Activated CD4-positive, alpha-beta T cell treated with anti-CD3 and anti-CD28 coated beads for 1 hour (primary cell): ENCODE measurements at regions not wholly inside any gene's neighbourhood (a gene's known extent, or its start where the extent isn't known, plus 50 kb on each side); places are given as distances from the start of the nearest gene placed in this dataset.
"Not testable (repeated sequence)": the region's sequence is repeated elsewhere in the genome, so short reads cannot be mapped to it uniquely, and the experiment has no call there.

Experiments used
- DNase-seq: peaks from one replicate; pipeline ENCODE4 v3.0.0-alpha.2; 2020

DNA sequence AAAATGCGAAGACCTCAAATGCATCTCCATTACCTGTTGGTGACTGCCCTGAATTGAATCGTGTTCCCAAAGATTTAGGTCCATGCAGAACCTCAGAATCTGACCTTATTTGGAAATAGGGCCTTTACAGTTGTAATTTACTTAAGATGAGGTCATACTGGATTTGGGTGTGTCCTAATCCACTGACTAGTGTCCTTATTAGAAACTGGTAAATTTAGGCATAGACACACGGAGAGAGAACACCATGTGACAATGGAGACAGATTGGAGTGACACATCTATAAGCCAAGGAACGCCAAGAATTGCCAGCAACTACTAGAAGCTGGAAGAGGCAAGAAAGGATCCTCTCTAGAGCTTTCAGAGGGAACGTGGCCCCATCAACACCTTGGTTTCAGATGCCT lies 203.1 kb downstream of the SMAD2 start:
- DNase-seq, result no peak

DNA sequence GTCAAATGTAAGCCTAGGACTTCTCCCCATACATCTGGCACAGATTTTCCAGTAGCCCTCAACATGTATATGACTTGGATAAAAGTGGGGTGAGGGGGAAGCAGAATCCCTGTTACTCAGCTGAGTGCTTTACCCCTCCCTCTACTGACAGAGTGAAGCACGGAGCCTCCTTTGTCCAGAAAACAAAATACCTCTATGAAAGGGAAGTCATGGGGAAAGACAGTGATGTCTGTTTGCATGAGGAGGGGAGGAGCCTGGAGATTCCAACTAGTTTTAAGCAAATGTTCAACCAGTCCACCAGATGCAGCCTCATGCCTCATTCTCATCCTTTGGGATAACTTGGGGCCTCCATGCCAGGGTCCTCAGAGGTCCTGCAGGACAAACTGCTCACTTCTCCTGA lies 203.9 kb downstream of the SMAD2 start:
- no peak for DNase-seq

DNA sequence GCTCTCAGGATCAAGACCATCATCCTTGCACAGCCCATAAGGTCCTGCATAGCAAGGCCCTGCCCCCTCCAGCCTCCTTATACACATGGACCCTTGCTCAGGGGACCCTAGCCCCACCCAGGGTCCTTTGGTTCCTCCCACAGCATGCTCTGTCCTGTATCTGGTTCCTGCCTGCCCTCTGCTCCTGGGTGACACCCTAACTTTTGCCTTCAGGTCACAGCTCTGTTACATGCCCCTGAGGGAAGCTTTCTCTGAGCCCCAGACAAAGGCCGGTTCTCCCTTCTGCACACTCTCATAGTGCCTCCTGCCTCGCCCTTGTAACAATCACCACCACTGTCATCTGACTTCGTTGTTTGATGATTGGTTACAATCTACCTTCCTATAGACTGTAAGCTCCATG lies 204.8 kb downstream of the SMAD2 start:
- DNase-seq, result no peak

DNA sequence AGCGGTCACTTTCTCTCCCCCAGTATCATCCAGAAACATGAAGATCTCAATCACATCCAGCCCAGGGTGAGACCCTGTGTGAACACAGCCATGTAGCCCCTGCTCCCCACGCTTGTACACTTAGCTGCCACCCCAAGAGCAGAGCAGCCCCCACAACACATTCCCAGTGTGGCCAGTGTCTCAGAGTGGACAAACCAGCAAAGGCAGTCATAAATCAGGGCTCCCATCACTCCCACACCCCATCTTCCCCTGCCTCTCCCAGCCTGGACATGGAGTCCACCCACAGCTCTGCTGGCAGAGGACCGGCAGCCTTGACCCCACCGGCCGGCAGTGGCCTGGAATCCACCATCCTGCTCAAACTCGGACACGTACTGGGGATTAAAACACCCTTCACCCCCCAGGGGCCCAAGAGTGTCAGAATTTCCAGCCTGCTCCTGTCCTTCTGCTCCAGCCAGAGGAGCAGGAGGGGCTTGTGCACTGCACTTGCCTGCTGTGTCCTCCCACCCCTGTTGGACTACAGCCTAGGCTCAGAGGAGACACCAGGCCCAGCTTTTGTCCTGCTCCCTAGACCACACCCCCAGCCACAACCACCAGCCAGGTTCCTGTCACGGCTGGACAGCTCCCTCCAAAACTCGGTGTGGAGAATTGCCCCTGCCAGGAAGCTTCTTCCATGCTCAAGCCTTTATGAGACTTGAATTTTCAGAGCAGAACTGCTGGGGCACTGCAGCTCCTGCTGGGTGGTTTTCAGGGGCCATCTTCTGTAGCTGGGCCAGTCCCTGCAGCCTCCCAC lies 206.1 kb downstream of the SMAD2 start:
- DNase-seq, result no peak

DNA sequence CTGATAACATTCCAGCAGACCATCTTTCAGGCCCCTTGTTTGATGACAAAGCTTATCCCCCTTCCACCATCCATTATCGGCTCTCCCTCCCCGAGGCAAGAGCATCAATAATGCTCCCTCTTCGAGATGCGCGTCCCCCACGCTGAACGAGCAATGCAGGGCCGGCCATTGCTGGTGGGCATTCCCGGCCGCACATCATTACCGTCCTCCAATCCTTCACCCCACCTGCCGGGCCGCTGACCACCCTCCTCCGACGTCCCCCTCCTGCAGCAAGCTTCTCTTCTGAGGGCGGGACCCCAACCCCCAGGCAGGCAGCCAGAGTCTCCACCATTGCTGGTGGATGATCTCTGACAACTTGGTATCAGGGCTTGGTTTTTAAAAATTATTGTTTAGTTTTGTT lies 208.6 kb downstream of the SMAD2 start:
- DNase-seq, result no peak

DNA sequence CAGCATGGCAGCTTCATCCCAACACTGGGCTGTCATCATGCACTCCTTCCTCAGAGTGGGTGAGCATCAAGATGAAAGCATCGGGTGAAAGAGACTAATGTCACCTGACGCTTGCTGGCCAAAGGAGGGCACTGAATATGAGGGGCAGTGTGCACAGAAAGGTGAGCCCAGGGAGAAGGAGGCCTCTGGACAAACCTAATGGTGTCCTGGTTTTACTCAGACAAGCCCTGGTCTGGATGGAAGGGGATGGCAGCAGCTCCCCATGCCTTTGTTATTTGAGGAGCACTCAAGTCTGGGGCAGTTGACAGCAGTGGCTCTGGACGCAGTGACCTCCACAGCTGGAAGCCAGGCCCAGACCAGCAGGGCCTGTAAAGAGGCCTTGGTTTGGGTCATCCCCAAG lies 209.7 kb downstream of the SMAD2 start:
- no peak for DNase-seq

DNA sequence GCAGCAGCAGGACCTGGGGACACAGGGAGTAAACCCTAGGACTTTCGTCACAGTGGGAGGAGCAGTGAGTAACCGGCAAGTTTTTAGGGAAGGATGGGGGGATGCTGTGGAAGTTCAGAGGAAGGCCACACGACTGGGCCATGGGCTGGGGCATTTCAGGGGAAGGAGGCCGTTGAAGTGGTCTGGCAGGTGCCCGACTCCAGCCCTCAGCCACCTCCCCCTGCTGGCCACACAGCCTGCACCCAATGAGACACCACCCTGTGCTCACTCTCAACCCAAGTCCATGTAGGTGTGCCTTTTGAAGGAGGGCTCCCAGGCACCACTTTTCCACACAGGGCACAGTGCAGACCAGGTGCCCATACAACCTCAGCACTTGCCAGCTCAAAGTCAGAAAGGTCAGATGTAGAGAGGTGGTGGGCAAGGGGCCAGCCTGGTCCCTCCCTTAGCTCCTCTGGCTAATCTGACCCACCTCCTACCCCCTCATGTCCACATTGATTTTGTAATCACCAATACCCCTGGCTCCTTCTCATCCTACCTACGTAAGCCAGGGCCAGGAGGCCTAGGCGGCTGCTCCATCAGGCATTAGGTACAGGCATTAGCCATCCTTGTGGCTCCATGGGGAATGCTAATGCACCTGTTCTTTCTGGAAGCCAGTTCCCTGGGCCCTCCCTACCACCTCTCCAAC lies 211.2 kb downstream of the SMAD2 start:
- DNase-seq, result no peak

DNA sequence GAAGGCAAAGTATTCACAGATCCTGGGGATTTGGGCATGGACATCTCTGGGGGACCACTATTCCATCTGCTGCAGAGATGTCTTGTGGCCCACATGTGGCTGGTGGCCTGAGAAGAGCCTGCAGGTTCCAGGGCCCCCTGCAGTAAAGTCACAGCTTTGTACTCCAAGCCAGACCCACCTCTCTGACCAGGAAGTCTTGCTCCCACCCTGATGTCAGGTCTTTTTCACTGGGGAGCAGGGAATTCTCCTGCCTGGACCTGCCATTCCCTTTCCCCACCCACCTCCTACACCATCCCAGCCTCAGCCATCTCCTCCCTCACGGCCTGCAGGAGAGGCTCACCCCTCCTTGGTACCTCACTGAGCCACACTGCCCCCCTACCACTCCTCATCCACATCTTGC lies 211.8 kb downstream of the SMAD2 start:
- DNase-seq, result no peak

DNA sequence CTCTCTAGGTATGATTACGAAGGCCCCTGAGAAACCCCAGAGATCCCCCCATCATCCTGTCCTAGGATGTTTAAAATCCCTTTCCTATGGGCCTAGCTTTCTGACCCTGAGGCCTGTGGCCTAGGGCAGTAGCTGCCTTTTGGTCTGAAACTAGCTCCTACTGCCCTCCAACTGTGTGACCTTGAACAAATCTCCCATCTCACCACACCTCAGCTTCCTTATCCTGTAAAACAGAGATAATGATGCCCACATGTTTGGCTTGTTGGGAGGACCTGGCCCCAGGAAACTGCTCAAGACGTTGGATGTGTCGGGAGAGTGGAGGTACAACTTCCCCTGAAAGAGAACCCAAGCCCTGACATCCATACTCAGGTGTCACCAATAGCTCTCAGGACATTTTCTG lies 213.2 kb downstream of the SMAD2 start:
- DNase-seq, result no peak

DNA sequence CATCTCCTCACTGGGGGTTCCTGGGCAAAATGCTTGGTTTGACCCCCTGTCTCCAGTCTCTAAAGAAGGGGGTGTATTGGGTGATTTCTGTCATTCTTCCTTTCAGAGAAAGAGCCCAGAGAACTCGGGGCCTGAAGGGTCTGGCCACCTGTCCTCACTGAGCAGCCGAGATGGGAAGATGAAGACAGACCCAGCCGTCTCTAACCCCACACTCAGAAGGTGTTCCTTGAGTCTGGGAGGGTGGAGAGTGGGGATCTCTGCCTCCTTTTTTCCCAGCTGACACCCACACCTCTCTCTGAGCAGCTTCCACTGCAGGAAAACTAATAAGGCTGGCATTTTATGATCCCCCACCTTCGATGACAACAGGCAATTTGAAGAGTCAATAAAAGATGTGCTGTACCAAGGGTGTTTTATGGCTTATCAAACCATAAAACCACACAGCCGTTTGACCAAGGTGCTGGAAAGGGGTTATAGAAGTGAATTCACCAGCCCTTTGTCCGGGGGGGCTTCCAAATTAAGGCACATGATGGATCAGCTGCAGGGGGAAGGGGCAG lies 213.8 kb downstream of the SMAD2 start:
- DNase-seq, result no peak

DNA sequence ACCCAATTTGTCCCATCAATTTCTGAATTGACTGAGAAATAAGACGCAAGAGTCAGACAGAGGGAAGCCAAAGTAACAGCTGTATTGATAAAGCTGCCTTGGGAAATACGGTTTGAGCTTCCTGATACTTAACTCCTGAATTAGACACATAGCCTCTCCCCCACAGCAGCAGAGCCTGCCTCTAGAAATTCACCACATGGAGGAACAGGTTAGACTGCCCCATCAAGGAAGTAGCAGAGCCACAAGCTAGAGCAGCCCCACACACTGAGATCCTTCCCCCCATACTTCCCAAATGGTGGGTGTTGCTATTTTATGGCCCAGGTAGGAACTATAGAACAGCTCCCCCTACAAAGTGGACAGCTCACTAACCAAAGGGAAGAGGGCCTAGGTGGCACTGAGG lies 220.0 kb downstream of the SMAD2 start:
- no peak for DNase-seq

DNA sequence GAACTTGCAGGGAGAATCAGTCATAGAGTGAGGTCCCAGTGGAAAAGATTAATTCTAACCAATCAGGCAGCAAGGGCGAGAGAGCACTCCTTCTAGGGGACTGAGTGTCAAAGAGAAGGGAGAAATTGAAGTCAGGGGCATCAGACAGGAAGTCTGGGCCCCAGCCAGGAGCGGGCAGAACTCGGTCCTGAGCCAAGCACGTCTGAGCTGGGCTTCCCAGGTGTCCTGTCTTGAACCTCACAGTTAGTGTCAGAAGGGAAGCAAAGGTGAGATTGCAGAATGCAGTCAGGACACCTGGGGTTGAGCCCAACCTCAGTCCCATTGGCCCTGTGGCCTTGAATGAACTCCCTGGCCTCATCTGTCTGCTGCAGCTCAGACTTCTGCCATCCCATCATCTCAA lies 220.9 kb downstream of the SMAD2 start:
- DNase-seq, result no peak

DNA sequence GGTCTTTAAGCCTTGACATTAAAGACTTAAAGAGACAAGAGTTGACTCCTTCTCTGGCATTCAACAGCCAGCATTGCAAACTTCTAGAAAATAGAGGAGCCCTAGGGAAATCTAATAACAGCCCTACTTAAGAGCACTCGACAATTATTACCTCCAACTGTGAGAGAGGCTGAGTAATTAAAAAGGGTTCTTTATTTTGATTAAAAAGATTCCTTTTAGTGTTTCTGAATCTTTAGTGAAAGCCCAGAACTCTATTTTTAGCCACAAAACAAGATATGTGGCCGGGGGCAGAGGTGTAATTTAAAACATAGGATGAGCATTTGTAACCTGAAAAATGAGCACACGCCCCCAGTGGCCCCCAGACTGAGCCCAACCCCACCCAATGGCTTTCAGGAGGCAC lies 222.3 kb downstream of the SMAD2 start:
- DNase-seq, result no peak

DNA sequence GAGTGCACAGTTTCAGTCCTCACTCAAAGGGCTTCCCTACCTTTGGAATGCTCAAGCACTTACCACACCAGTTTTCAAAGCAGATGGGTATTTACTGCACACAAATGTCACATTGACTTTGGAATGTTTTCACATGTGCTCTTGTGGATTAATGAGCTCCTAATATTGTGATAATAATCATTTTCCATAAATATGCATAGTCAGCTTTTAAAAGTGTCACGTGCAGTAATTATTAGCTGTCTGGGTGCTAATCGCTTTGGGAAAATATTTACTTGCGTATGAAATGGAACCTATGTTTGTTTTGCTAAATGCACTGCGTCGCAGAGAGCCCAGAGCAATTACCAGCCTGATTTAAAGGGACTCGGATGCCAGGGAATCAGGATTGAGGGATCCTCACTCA lies 229.3 kb downstream of the SMAD2 start:
- no peak for DNase-seq

DNA sequence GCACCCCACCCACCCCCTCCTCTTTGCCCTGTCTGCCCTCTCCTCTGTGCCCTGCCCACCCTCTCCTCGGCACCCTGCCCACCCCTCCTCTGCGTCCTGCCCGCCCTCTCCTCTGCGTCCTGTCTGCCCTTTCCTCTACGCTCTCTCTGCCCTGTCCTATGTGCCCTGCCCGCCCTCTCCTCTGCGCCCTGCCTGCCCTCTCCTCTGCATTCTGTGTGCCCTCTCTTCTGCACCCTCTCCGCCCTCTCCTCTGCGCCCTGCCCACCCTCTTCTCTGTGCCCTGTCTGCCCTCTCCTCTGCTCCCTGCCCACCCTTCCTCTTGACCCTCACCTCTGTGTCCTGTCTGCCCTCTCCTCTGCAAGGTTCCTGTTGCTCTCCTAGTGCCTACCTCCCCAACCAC lies 233.6 kb downstream of the SMAD2 start:
- no peak for DNase-seq

DNA sequence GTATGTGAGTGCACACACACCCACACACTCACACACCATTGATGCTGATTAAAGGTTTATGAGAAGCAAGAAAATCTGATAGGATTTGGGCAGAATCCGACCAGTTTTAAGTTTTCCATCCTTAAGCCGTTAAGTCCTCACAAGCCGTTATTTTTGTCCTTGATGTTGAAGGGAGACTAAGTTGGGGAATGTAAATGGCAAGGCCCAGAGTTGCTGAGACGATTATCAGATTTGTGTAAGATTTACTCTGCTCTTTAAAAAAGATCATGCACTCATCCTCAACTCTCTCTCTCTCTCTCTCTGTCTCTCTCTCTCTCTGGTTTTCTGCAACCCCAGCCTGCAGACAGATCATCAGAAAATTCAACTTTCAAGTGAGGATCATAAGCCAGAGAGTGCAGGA lies 238.8 kb downstream of the SMAD2 start:
- no peak for DNase-seq

DNA sequence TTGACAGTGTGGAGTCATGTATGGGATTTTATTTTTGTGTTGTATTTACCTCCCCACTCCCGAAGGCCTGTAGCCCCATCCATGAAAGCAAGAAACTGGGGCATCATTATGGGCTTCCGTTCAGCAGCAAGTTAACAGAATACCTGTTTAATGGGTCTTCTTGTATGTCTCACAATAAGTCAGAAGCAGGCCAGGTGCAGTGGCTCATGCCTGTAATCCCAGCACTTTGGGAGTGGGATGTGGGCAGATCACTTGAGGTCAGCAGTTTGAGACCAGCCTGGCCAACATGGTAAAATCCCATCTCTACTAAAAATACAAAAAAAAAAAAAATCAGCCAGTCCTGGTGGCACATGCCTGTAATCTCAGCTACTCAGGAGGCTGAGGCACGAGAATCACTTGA lies 239.7 kb downstream of the SMAD2 start:
- DNase-seq, result not testable (repeated sequence)

DNA sequence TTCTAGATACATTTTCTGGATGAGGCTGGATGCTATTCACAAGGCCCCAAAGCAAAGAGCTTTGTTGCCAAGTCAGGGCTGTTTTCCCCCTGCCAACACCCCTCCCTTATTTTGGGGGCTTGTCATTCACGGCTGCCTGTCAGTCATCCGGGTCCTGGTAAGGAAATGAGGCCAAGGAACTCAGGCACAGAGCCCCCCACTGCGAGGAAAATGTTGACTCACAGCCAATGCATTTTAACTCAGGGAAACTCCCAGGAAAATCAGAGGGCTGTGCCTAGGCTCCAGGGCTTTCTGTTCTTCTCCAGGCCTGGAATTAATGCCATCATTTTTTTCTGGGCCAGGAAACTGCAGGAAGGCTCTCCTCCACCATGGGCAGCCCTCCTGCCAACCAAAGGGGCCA lies 241.1 kb downstream of the SMAD2 start:
- no peak for DNase-seq

DNA sequence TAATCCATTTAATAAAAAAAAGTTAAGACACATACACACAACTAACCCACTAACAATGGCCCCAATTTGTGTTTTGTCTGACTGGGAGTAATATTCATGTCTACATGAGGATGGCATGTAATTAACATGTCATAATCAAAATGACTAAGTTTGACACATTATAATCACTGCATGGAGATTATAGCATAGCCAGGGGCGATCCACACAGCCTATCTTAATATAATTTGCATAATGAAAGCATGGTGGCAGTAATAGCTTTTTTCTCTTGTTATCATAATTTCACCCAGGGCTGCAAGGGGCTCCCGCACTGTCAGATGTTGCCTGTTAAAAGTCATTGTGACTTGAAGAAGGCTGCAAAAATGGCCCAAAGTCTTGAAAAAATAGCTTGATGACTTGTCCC lies 243.7 kb downstream of the SMAD2 start:
- no peak for DNase-seq

DNA sequence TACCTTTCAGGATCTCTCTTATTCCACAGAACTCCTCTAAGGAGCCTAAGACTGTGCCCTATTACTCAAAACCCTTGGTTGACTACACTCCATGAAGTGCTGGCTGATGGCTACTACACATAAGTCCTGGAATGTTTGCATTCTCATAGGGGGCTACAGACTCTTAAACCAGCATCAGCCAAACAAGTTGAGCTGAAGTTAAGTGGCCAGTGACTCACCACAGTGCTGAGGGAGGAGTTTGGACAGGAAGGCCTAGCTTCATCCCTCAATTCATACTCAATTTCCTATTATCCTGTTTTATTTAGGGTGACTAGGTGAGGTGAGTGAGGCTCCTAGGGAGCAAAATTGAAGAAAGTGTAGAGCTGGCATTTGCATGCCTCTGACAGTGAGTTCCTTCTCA lies 246.7 kb downstream of the SMAD2 start:
- DNase-seq, result no peak

DNA sequence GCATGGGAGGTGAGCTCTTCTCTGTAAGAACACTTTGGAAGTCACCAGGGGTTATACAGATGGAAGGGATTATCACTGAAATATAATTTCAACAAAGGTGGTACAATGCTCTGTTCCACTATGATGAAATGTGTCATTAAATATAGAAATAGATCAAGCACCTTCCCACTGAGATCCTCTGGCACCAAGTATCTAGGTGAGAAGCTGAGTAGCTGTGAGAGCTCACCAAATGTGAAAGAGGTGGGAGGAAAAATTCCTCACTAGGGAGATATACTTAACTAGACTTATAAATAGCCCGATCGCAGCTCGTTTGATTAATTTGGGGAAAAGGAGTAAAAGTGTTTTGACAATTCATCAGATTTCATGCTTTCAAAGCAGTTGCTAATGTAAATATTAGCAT lies 247.6 kb downstream of the SMAD2 start:
- DNase-seq, result no peak

DNA sequence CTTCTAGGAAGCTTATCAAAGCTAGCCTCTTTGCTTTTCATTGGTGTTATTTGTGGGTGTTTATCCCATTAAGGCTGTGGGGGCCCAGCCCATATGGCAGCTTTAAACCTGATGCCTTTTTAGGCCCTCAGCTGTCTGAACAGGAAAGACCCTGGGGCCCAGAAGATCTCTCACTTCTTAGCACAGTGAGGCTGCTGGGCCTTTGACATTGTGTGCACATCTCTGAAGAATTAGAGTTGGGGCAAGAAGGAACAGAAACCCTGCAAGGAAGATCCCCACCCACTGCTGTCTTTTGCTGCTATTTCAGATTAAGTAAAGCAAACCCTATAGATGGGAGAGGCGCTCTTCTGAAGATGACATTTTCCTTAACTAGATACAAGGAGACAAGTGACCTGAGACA lies 250.0 kb downstream of the SMAD2 start:
- no peak for DNase-seq

DNA sequence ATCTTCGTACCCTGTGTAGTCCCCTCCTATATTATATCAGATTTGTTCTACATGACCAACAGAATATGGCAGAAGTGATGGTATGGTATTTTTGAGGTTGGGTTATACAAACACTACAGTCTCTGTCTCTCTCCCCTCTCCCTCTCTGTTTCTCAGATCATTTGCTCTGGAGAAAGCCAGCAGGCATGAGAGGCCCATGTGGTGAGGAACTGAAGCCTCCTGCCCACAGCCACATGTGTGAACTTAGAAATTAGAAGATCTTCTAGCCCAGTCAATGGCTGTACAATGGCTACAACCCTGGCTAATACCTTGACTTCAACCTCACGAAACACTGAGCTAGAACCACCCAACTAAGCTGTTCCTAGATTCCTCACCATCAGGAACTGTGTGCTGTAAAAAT lies 250.6 kb downstream of the SMAD2 start:
- no peak for DNase-seq

DNA sequence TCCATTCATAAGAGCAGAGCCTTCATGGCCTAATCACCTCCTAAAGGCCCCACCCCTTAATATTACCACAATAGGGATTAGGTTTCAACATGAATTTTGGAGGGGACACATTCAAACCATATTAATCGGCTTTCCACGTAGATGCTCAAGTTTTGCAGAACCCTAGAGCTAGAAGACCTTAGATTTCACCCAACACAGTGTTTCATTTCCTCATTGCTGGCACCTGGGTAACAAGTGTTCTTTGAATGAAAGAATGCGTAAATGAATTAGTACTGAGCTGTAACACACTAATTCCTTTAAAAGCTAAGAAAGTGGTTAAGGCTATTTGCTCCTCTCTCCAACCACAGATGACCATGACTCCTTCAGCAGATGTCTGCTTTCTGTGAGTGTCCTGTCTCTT lies 252.5 kb downstream of the SMAD2 start:
- no peak for DNase-seq

DNA sequence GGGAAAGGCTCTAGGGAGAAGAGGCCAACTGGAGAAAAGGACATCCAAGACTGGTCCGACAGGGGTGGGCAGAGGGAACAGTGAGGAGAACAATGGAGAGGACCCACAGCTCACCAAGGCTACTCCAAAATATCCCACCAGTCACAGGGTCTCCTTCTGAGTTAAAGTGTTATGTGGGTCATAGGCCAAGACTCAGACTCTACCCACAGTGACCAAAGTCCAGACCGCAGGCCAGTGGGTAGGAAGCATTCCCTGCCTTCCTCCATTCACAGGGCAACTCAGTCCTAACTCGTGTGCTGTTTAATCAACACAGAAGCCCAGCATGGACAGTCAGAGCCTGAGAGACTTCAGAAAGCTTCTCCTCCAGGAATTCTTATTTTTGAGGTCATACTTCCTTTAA lies 260.6 kb downstream of the SMAD2 start:
- no peak for DNase-seq
